ENCODE measurements at regions not wholly inside any gene's neighbourhood (a gene's known extent, or its start where the extent isn't known, plus 50 kb on each side); places are given as distances from the start of the nearest gene placed in this dataset.

DNA sequence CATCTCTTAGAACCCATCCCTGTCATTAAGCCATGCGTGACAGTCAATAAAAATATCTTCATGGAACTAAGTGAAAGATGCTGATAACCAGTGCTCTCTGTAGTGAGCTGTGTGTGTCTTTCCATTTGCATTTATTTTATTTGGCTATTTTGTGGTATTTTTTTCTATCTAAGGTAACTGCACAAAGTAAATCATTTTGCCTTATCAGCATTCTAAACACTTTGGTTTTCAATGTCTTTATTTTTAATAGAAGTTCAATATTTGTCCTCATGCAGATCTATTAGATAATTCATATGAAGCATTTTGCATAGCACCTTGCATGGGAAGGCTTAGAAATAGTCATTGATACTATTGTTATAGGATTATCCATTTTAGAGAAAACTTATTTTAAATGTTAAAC is 163.6 kb upstream of the TANK start:
- TF ChIP-seq, protein P1, sequence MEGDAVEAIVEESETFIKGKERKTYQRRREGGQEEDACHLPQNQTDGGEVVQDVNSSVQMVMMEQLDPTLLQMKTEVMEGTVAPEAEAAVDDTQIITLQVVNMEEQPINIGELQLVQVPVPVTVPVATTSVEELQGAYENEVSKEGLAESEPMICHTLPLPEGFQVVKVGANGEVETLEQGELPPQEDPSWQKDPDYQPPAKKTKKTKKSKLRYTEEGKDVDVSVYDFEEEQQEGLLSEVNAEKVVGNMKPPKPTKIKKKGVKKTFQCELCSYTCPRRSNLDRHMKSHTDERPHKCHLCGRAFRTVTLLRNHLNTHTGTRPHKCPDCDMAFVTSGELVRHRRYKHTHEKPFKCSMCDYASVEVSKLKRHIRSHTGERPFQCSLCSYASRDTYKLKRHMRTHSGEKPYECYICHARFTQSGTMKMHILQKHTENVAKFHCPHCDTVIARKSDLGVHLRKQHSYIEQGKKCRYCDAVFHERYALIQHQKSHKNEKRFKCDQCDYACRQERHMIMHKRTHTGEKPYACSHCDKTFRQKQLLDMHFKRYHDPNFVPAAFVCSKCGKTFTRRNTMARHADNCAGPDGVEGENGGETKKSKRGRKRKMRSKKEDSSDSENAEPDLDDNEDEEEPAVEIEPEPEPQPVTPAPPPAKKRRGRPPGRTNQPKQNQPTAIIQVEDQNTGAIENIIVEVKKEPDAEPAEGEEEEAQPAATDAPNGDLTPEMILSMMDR (conservative IDR thresholded peaks at IDR 0.05; ENCODE audit: low read length): no peak
- TF ChIP-seq EZH2phosphoT487 (IDR thresholded peaks at IDR 0.05; ENCODE audit: borderline replicate concordance): no peak

Data from Loucy (cell line).